ENCODE measurements at regions not wholly inside any gene's neighbourhood (a gene's known extent, or its start where the extent isn't known, plus 50 kb on each side); places are given as distances from the start of the nearest gene placed in this dataset.
"Not testable (repeated sequence)": the region's sequence is repeated elsewhere in the genome, so short reads cannot be mapped to it uniquely, and the experiment has no call there.

DNA sequence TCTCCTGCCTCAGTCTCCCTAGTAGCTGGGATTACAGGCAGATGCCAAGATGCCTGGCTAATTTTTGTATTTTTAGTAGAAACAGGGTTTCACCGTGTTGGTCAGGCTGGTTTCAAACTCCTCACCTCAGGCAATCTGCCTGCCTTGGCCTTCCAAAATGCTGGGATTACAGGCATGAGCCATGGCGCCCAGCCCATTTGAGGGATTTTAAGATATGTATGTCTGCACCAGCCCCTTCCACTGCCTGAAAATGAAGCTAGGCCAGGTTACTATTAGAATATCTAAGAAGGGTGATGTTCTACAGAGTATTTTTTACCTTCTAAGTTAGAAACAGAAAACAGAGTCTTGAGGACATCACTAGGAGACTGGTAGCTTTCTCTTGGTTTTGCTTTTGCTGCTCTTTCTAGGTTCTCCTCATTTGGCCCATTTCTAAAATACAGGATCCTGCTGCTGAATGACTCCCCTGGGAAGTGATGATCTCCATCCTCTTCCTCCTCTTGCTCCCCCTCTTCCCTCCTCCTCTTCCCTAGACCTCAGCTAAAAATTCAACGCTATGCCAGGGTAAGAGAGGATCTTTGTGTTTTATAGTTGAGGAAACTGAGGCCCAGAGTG lies 118.5 kb downstream of the MYCN start:
- FAIRE-seq = no peak

GRCh38 chr2:16058256-16058655 lies 117.9 kb downstream of the MYCN start:
- no peak for FAIRE-seq

GRCh38 chr2:16057661-16058060 lies 117.3 kb downstream of the MYCN start:
- no peak for FAIRE-seq

- FAIRE-seq = no peak
These were observed 115.7 kb downstream of the MYCN start for GRCh38 chr2:16055848-16056580.

DNA sequence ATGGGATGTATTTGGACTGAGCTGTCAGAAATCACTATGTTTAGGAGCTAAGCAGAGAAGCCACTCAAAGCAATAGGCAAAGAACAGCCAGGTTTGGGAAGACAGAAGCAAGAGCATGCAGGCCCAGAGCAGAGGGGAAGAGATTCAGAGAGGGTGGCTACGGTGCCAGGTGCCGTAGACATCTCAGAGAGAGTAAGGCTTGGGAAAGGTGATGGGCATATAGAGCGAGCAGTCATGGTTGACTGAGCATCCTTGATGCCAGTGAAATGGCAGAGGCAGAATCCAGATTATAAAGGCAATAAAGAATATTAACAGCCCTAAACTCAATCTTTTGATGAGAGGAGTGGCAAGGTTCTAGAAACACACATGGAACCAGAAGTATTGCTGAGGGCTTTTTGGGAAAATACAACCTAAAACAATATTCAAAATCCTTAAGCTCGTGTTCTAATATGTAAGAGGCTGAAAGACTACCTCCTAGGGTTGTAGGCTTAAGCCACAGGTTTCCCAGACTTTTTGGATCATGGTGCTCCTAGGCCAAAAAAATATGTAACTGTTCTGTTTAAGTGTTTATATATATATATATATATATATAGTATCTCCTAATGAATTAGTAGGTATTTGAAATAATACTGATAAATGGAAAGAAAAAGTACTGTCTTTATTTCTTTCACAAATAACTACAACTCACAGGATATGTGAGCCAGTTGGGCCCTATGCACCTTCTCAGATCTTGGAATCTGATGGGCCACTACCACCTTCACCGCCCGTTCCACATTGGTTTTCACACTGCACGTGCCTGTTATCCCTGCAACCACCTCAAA lies 113.3 kb downstream of the MYCN start:
- no peak for FAIRE-seq

DNA sequence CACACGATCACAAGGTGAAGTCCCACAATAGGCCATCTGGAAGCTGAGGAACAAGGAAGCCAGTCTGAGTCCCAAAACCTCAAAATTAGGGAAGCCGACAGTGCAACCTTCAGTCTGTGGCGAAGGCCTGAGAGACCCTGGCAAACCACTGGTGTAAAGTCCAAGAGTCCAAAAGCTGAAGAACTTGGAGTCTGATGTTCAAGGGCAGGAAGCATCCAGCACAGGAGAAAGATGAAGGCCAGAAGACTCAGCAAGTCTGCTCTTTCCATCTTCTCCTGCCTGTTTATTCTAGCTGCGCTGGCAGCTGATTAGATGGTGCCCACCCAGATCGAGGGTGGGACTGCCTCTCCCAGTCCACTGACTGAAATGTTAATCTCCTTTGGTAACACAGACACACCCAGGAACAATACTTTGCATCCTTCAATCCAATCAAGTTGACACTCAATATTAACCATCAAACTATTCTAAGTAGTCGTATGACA lies 112.3 kb downstream of the MYCN start:
- not testable (repeated sequence) for FAIRE-seq

- no peak for FAIRE-seq
These were observed 111.7 kb downstream of the MYCN start for GRCh38 chr2:16051841-16052564.

- FAIRE-seq = no peak
These were observed 110.6 kb downstream of the MYCN start for GRCh38 chr2:16050908-16051489.

DNA sequence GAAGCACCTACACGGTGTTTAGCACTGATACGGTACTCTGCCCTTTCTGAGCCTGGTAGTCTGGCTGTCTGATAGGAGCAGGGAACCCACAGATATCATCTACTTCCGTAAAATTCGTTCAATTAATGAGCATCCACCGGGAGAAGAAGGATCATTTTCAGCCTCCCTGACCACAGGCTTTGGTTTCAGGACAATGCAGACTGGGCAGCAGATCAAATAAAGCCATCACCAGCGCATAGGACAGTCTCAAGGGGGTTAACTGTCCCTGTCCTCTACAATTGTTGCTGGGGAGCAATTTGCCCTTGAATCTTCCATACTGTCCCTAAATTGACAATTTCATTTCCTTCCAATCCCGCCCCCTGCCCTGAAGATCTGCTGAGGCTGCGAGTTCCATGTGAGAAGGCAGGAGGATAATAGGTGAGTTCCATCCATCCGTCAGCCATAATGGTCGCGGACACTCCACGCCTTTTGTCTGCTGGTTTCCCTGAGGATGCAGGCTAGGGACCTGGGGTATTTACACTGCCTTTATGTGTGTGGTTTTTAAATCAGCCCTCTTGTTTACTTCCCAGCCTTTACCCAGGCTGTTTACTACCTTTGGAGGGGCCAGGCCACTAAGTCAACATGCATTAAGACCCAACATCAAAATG lies 110.0 kb downstream of the MYCN start:
- FAIRE-seq = no peak

GRCh38 chr2:16049406-16049805 lies 109.1 kb downstream of the MYCN start:
- no peak for FAIRE-seq

DNA sequence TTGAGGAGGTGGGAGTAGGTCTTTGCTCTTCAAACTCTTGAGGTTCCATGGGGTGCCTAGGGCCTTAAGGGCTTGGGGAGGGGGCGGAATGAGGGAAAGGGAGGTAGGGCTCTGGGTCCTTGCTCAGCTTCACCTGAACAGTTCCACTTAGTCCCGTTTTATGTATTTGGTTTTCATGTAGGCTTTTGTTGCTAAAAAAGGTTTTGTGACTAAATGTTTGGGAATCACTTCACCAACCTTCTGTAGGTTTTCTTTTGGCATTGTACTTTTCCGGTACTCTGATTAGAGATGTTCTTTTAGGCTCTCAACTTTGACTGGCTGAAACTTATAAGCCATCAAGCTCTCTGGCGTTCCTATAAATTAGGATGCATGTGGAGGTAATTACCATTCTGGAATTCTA lies 108.1 kb downstream of the MYCN start:
- no peak for FAIRE-seq

GRCh38 chr2:16047701-16048100 lies 107.4 kb downstream of the MYCN start:
- no peak for FAIRE-seq

DNA sequence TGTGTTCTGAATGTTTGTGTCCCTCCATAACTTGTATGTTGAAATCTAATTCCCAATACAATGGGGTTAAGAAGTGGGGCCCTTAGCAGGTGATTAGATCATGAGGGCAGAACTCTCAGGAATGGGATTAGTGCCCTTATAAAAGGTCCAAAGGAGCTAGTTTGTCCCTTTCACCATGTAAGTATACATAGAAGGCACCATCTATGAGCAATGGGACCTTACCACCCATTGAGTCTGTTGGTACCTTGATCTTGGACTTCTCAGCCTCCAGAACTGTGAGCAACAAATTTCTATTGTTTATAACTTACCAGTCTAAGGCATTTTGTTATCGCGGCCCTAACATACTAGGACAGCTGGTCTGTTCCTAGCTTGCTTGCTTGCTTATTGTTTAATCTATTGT lies 106.3 kb downstream of the MYCN start:
- no peak for FAIRE-seq

DNA sequence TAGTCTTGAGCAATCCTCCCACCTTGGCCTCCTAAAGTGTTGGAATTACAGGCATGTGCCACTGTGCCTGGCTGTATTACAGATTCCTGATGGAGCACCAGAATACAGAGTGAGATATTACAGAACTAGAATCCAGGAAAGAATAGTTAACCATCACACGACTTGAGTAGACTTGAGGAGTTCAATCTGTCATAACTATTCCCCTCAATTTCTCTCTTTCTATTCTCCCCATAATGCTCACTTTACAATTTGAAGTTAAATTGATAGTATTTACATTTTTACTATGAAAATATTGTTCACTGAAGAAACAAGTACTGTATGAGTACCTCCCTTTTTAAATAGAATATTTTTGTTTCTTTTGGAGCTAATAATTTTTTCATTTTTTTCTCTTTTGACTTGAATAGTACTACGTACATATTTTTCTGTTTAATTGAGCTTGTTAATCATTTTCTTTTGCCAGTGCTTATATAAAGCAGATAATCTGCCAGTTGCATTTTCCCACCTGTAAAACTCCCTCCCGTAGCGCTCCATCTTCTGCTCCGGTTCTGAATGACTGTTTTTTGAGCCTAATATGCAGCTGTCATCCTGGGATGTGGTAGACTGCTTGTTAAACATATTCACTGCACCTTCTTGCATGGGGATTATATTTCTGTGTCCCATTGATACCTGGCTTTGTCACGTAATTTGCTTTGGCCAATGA lies 105.5 kb downstream of the MYCN start:
- FAIRE-seq = no peak

DNA sequence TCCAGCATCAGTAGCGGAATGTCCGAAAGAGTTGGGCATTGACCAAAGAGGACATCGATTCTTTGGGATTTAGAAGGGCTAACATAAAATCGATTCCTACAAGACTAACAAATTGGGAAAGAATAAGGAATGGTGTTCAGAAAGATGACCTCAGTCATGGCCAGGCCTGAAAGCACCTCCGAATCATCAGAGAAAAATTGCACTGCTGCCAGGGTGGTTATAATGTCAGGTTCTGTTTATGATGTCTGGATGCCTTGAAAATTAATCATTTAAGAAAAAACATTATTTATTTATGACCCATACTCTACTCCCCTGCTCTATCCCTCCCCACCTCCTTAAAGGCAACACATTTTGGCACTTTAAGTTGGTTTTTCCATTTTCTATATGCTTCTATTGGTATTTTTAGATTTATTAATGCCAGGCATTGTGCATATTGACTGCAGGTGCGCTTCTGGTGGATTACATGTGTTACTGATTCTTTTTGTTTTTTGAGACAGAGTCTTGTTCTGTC lies 104.7 kb downstream of the MYCN start:
- FAIRE-seq = no peak

DNA sequence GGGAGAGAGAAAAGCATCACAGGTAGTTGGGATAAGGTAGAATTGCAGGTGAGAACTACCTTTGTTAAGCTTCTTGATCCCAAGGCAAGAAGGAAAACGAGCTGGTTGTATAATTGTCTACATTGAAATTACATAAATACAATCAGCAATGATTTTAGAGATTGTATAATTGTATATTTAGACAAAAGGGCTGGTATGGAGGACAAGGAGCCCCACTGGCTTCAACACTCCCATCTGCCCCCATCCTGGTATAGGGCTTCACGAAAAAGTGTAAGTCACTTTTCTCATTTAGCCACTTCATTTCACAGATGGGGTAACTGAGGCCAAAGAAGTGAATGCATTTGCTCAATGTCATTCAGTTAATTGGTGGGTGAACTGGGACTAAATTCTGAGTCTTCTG lies 103.3 kb downstream of the MYCN start:
- FAIRE-seq = no peak

DNA sequence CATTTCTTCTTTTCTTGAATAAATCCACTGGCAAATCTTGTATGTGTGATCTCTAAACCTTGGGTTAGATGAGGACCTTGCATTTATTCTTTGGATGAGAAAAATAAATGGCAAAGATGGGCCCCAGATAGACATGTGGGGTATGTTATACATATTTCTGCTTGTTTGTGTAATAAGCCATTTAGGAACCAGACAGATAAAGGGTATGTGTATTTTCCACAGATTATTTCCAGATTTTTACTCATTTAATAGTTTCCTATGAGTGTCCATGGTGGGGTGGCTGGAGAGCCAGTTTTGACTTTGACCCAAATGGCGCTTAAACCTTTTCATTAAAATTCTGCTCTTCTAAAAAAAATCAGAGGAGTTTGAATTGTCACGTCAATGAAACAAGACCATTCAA lies 102.8 kb downstream of the MYCN start:
- no peak for FAIRE-seq

- no peak for FAIRE-seq
These were observed 101.9 kb downstream of the MYCN start for GRCh38 chr2:16042201-16042700.

DNA sequence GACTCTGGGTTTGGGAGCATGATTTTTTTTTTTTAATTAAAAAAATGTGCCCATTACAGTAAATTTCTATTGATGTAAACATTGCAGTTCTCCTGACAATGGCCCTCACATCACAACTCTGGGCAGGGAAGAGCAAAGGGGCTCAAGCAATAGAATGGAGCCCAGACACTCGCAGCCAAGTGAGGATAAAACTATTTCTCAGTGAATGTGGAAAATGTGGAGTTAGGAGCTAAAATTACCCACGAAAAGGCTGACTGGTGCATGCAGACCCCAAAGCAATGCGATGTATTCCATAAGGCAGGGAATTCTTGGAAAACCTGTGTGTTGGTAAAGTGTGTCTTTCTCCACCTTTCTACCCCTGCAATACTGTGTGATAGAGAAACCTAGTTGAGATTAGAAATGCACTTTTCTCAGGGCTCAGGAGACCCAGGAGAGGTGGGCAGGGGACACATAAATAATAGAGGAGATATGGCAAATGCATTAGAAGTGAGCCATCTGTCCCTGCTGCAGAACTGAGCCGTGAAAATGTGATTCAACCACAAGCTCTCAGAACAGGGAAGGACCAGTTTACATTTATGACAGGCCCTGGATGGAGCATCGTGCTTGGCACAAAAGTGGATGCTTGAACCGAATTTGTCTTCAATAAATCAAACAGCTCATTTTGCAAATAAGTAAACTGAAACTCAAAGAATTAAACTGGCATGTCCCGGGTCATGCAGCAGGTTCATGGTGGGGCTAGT lies 100.1 kb downstream of the MYCN start:
- FAIRE-seq = no peak

- no peak for FAIRE-seq
These were observed 99.5 kb downstream of the MYCN start for GRCh38 chr2:16039823-16040222.
